SU-DHL-6 (cell line): ENCODE measurements at regions not wholly inside any gene's neighbourhood (a gene's known extent, or its start where the extent isn't known, plus 50 kb on each side); places are given as distances from the start of the nearest gene placed in this dataset.

Experiments used
- H2AFZ ChIP-seq: fragments of 200-600 bp; sonication (generic); 2 replicates; pipeline ENCODE4 v1.6.1; 2014; ENCODE audit warnings: low read depth, mild to moderate bottlenecking, moderate library complexity, mixed read lengths, antibody characterized with exemption, low read length; ENCODE audit not compliant: severe bottlenecking
- H3F3A ChIP-seq: fragments of 200-600 bp; shearing (Covaris generic); 2 replicates; pipeline ENCODE4 v1.6.0; 2016; ENCODE audit warnings: antibody characterized with exemption, mild to moderate bottlenecking; ENCODE audit not compliant: insufficient read depth
- H3K27ac ChIP-seq: fragments of 200-600 bp; sonication (generic); 2 replicates; pipeline ENCODE4 v1.5.1; 2016; ENCODE audit warnings: low read depth, mild to moderate bottlenecking, low read length, moderate library complexity, mixed read lengths
- H3K27me3 ChIP-seq: fragments of 200-600 bp; sonication (generic), shearing (Covaris generic); 2 replicates; pipeline ENCODE4 v1.6.0; 2014; ENCODE audit warnings: mild to moderate bottlenecking, low read length
- H3K36me3 ChIP-seq: fragments of 200-600 bp; sonication (generic); 2 replicates; pipeline ENCODE4 v1.6.1; 2014; ENCODE audit warnings: mild to moderate bottlenecking, low read length, mixed read lengths
- H3K4me2 ChIP-seq: fragments of 300-600, 200-600 bp; shearing (Covaris generic), sonication (generic); 2 replicates; pipeline ENCODE4 v1.6.0; 2014; ENCODE audit warnings: low read length, low read depth, mild to moderate bottlenecking; ENCODE audit not compliant: poor library complexity, severe bottlenecking
- H3K4me3 ChIP-seq: fragments of 200-600 bp; sonication (generic); 2 replicates; pipeline ENCODE4 v1.5.1; 2014; ENCODE audit warnings: antibody characterized with exemption, low read length, mild to moderate bottlenecking, mixed read lengths; ENCODE audit not compliant: insufficient read depth, poor library complexity, severe bottlenecking
- H3K79me2 ChIP-seq: fragments of 200-600 bp; sonication (generic); 2 replicates; pipeline ENCODE4 v1.6.1; 2014; ENCODE audit warnings: mild to moderate bottlenecking, low read length, moderate library complexity; ENCODE audit not compliant: insufficient read depth
- H3K9ac ChIP-seq: fragments of 200-600 bp; sonication (generic); 2 replicates; pipeline ENCODE4 v1.7.0; 2014; ENCODE audit warnings: mild to moderate bottlenecking, low read length
- H3K9me2 ChIP-seq: fragments of 200-600 bp; sonication (generic); replicated peaks from 2 replicates; pipeline ENCODE4 v1.6.1; 2014; ENCODE audit warnings: low read length; ENCODE audit not compliant: insufficient read depth
- H3K9me3 ChIP-seq: fragments of 200-600 bp; sonication (generic); 2 replicates; pipeline ENCODE4 v1.6.1; 2014; ENCODE audit warnings: low read length, mixed read lengths; ENCODE audit not compliant: insufficient read depth
- H4K20me1 ChIP-seq: fragments of 200-600 bp; sonication (generic); 2 replicates; pipeline ENCODE4 v1.6.1; 2014; ENCODE audit warnings: low read depth, mild to moderate bottlenecking, antibody characterized with exemption, low read length, moderate library complexity, mixed read lengths
- CTCF ChIP-seq: fragments of 200-600 bp; sonication (generic); IDR thresholded peaks from one replicate; pipeline ENCODE4 v1.5.1; 2017; ENCODE audit warnings: antibody characterized with exemption, mild to moderate bottlenecking, low read length, moderate library complexity; ENCODE audit not compliant: insufficient read depth, poor library complexity, severe bottlenecking
- EZH2phosphoT487 ChIP-seq: fragments of 200-600 bp; sonication (generic), shearing (Covaris generic); conservative IDR thresholded peaks from 2 replicates; pipeline ENCODE4 v1.6.1; 2018; ENCODE audit warnings: mild to moderate bottlenecking, antibody characterized with exemption, low read length, moderate library complexity, mixed read lengths

- Histone ChIP-seq H3F3A (no peaks in the 10 kb centered on the region), H3K36me3 (no peaks in the 10 kb centered on the region), H3K4me3 (no peak overlapping the region), H4K20me1 (no peaks in the 10 kb centered on the region), H2AFZ (peak overlapping the region; percentile 30), H3K79me2 (no peaks in the 10 kb centered on the region), H3K27ac (no peak overlapping the region), H3K27me3 (no peaks in the 10 kb centered on the region), H3K9me2 (no peaks in the 10 kb centered on the region), H3K9me3 (no peaks in the 10 kb centered on the region), H3K4me2 (no peak overlapping the region), H3K9ac (no peak overlapping the region)
- no peak for TF ChIP-seq EZH2phosphoT487
- TF ChIP-seq CTCF = no peak
These were observed 621.2 kb upstream of the EYS start for GRCh38 chr6:66328200-66328599.

- Histone ChIP-seq H2AFZ (no peak overlapping the region), H3F3A (no peaks in the 10 kb centered on the region), H3K36me3 (no peaks in the 10 kb centered on the region), H3K9me3 (no peaks in the 10 kb centered on the region), H3K9me2 (no peaks in the 10 kb centered on the region), H3K9ac (no peak overlapping the region), H3K4me3 (no peak overlapping the region), H3K79me2 (no peaks in the 10 kb centered on the region), H3K27me3 (no peaks in the 10 kb centered on the region), H3K27ac (no peak overlapping the region), H3K4me2 (no peak overlapping the region), H4K20me1 (no peaks in the 10 kb centered on the region)
- TF ChIP-seq CTCF (no peak), EZH2phosphoT487 (no peak)
These were observed 619.2 kb upstream of the EYS start for GRCh38 chr6:66326228-66326627.

- Histone ChIP-seq H3K36me3 (no peaks in the 10 kb centered on the region), H3K4me2 (no peak overlapping the region), H3K9me2 (no peaks in the 10 kb centered on the region), H3K9ac (no peak overlapping the region), H3K4me3 (no peak overlapping the region), H3F3A (no peaks in the 10 kb centered on the region), H3K9me3 (no peaks in the 10 kb centered on the region), H2AFZ (no peak overlapping the region), H3K27me3 (no peaks in the 10 kb centered on the region), H3K27ac (no peak overlapping the region), H3K79me2 (no peaks in the 10 kb centered on the region), H4K20me1 (no peaks in the 10 kb centered on the region)
- no peak for TF ChIP-seq EZH2phosphoT487
- no peak for TF ChIP-seq CTCF
These were observed 614.0 kb upstream of the EYS start for GRCh38 chr6:66321017-66321416.
